Hepatocyte (in vitro differentiated cells): ENCODE measurements at regions not wholly inside any gene's neighbourhood (a gene's known extent, or its start where the extent isn't known, plus 50 kb on each side); places are given as distances from the start of the nearest gene placed in this dataset.

ENCODE experiments used
- CTCF ChIP-seq: fragments of 200-600 bp; sonication (generic); IDR thresholded peaks from 2 replicates; pipeline ENCODE4 v1.5.1; 2016; ENCODE audit warnings: antibody characterized with exemption, mild to moderate bottlenecking; ENCODE audit not compliant: poor library complexity
- EZH2 ChIP-seq: fragments of 200-600 bp; sonication (generic); IDR thresholded peaks from 2 replicates; pipeline ENCODE4 v1.6.1; 2016; ENCODE audit warnings: antibody characterized with exemption, mild to moderate bottlenecking, borderline replicate concordance
- EZH2phosphoT487 ChIP-seq: fragments of 200-600 bp; sonication (generic); IDR thresholded peaks from one replicate; pipeline ENCODE4 v1.6.1; 2018; ENCODE audit warnings: antibody characterized with exemption, mild to moderate bottlenecking, low read depth, moderate library complexity; ENCODE audit not compliant: unreplicated experiment, severe bottlenecking

- TF ChIP-seq CTCF, result no peak
- TF ChIP-seq EZH2phosphoT487, result no peak
- no peak for TF ChIP-seq EZH2
Observed at GRCh38 chr11:134947556-134947955, 535.5 kb upstream of the B3GAT1 start.
